Heart left ventricle (tissue), 13 donors: ENCODE measurements at regions not wholly inside any gene's neighbourhood (a gene's known extent, or its start where the extent isn't known, plus 50 kb on each side); places are given as distances from the start of the nearest gene placed in this dataset.

Experiments
- CTCF ChIP-seq, 12 donors: fragments of 200-600 bp; sonication (generic) in 4 of 12; IDR thresholded peaks; one replicate each; pipeline versions ENCODE4 v1.5.0 to v1.8.0; 2018 to 2022; ENCODE audit warnings: antibody characterized with exemption in 12 of 12, mild to moderate bottlenecking in 5 of 12
- POLR2A ChIP-seq, 2 donors: fragments of 450-650 bp; IDR thresholded peaks; one replicate each; pipeline ENCODE4 v1.6.1; 2017; ENCODE audit warnings: antibody characterized with exemption in 2 of 2, mild to moderate bottlenecking in 2 of 2, moderate library complexity in 2 of 2
- donor health status: ischemic (EF 13 %, LVEDD 7.1; RV severe dilation, severe dysfunction).
- donor health status: DM: no; HTN: yes; CAD: no.
- donor health status: DM: no; HTN: no; CAD: no.
- donor health status: ischemic (EF 25% LVEDD 6.9; RV normal size, moderate dysfunction).
- donor health status: ischemic (EF 25% LVEDD 5.7; RV mildly dilated, moderate dysfunction).
- donor health status: ischemic (EF 35%, LVEDD 5.7; RV mildly dilated, moderate dysfunction).
- donor health status: nonischemic (EF 11% LVEDD 7.7; RV severe dilation, severe dysfunction).
- donor health status: DM: yes; HTN: yes; CAD: no.
- donor health status: PGD.
- donor health status: ischemic (EF 29% LVEDD 5.4; RV normal size, mild dysfunction).
- donor health status: nonischemic (EF 23%, LVEDD 6.1; RV moderate dilation, normal function).

GRCh38 chr14:101250336-101250947 is 310.9 kb upstream of the DIO3 start:
- TF ChIP-seq CTCF (IDR thresholded peaks at IDR 0.05) (no peak), POLR2A (IDR thresholded peaks at IDR 0.05) (no peak)
